Aorta (tissue), 5 donors: ENCODE measurements at regions not wholly inside any gene's neighbourhood (a gene's known extent, or its start where the extent isn't known, plus 50 kb on each side); places are given as distances from the start of the nearest gene placed in this dataset.
"Not testable (repeated sequence)": the region's sequence is repeated elsewhere in the genome, so short reads cannot be mapped to it uniquely, and the experiment has no call there.

Source experiments
- ATAC-seq: fragments of 200-7000 bp; cut with Tn5 transposase; one replicate; pipeline ENCODE4 v1.9.1; 2022; ENCODE audit warnings: moderate library complexity; ENCODE audit not compliant: low FRiP score
- DNase-seq, 2 donors: peaks; one replicate each; pipeline ENCODE4 v3.0.0-alpha.2; 2020
- H3K27ac ChIP-seq, 2 donors: one replicate each; pipeline ENCODE4 v1.5.1; 2013; ENCODE audit warnings: low read length in 2 of 2, mild to moderate bottlenecking in 2 of 2, moderate library complexity in 2 of 2, control low read depth in 1 of 2, inconsistent platforms in 1 of 2, low read depth in 1 of 2
- H3K27me3 ChIP-seq, 2 donors: one replicate each; pipeline ENCODE4 v1.6.1; 2013; ENCODE audit warnings: control low read depth in 1 of 2, low read length in 1 of 2, mild to moderate bottlenecking in 1 of 2, moderate library complexity in 1 of 2; ENCODE audit not compliant: insufficient read depth in 2 of 2, control insufficient read depth in 1 of 2
- H3K36me3 ChIP-seq, 2 donors: one replicate each; pipeline ENCODE4 v1.6.1; 2013; ENCODE audit warnings: control low read depth in 1 of 2, low read length in 1 of 2, mild to moderate bottlenecking in 1 of 2; ENCODE audit not compliant: insufficient read depth in 2 of 2, control insufficient read depth in 1 of 2
- H3K4me1 ChIP-seq, 2 donors: one replicate each; pipeline ENCODE4 v1.6.1; 2013; ENCODE audit warnings: low read length in 2 of 2, control low read depth in 1 of 2, mild to moderate bottlenecking in 1 of 2, moderate library complexity in 1 of 2; ENCODE audit not compliant: insufficient read depth in 2 of 2, control insufficient read depth in 1 of 2
- H3K4me3 ChIP-seq, 2 donors: one replicate each; pipeline ENCODE4 v1.5.1; 2013; ENCODE audit warnings: low read length in 2 of 2, control low read depth in 1 of 2, mild to moderate bottlenecking in 1 of 2
- H3K9me3 ChIP-seq: one replicate; pipeline ENCODE4 v1.6.1; 2013; ENCODE audit warnings: mild to moderate bottlenecking, low read length; ENCODE audit not compliant: control insufficient read depth
- WGBS, 2 donors: extraction: QIAGEN DNeasy Blood & Tissue Kit; methylation state at CpG; one replicate each; pipeline ENCODE4 v1.1.7; 2013; 5-methylcytosine and 5-hydroxymethylcytosine counted together
- intact Hi-C, 2 donors: fragments of 100-400 bp; cut with DNase I; formaldehyde crosslinking; loops; one replicate each; pipeline versions ENCODE4 v1.14.2 to v1.15.0; 2022
- donor health status: healthy with polysubstance abuse.
- donor health status: Bipolar disorder and iron deficiency.
- donor health status: DM: no; HTN: no; CAD: no.
- donor health status: DM: no; HTN: no; CAD: no.
- donor health status: DM: yes; HTN: yes; CAD: no.

DNA sequence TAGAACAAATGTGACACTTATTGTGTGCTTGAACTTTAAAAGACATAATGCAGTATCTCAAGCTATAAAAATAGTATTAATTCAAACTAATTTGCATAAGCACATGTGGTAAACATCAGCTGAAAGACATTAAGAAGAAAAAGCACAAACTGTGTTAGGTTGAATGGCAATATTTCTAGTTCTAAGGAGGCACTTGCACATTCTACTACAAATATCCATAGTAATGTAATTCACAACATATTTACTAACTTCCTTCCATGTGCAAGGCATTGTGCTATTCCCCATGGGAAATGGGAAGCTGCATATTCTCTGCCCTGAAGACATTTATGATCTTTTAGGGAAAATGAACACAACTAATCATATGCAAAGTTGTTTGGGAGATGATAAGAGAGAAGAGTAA, 80.2 kb upstream of the SLC13A1 start:
- ATAC-seq (no peak), DNase-seq (no peak)
- H3K9me3 ChIP-seq, result no peaks in the 10 kb centered on the region
- no peaks in the 10 kb centered on the region for H3K27me3 ChIP-seq
- no peaks in the 10 kb centered on the region for H3K36me3 ChIP-seq
- intact Hi-C loops, result no loop called here
- H3K27ac ChIP-seq, result no peak overlapping the region
- H3K4me3 ChIP-seq, result no peak overlapping the region
- no peaks in the 10 kb centered on the region for H3K4me1 ChIP-seq

- 88 to 92% methylated on average over 2 of the region's 2 CpGs for WGBS, 2 donors
Observed at GRCh38 chr7:123275036-123275753, 75.4 kb upstream of the SLC13A1 start.

DNA sequence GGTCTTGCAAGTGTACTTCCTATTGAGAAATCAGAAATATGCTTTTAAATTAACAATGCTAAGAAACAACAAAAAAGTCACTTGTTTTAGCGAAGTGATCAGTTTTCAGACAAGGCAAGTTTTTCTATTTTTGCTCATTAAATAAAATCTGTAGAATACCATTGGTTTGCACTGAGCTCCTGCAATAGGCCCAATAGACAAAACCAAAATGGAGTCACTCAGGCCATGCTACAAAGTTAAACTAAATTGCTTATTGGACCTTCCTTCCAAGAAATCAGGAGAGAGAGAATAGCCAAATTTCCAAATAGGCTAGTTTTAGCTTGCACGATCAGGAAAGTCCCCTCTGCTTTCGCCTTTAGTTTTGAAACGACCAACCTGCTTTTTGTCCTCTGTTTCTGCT, 73.4 kb upstream of the SLC13A1 start:
- ATAC-seq, result no peak
- H3K27me3 ChIP-seq, result peaks cover 0 to 1% of the 10 kb centered on the region in 2 donors
- DNase-seq, result no peak
- no peaks in the 10 kb centered on the region for H3K9me3 ChIP-seq
- intact Hi-C loops, result no loop called here
- 95% methylated on average over 4 of the region's 4 CpGs for WGBS, 2 donors
- no peaks in the 10 kb centered on the region for H3K36me3 ChIP-seq
- no peak overlapping the region for H3K4me3 ChIP-seq
- H3K27ac ChIP-seq, result no peak overlapping the region
- no peaks in the 10 kb centered on the region for H3K4me1 ChIP-seq

More at GRCh38 chr7:123275036-123275753, 75.4 kb upstream of the SLC13A1 start:
- Histone ChIP-seq H3K4me1 (no peaks in the 10 kb centered on the region), H3K36me3 (no peaks in the 10 kb centered on the region), H3K27me3 (peaks cover 0 to 1% of the 10 kb centered on the region in 2 donors), H3K4me3 (no peak overlapping the region), H3K27ac (no peak overlapping the region), H3K9me3 (no peaks in the 10 kb centered on the region)
- no peak for ATAC-seq
- DNase-seq, result no peak
- intact Hi-C loops, result no loop called here

DNA sequence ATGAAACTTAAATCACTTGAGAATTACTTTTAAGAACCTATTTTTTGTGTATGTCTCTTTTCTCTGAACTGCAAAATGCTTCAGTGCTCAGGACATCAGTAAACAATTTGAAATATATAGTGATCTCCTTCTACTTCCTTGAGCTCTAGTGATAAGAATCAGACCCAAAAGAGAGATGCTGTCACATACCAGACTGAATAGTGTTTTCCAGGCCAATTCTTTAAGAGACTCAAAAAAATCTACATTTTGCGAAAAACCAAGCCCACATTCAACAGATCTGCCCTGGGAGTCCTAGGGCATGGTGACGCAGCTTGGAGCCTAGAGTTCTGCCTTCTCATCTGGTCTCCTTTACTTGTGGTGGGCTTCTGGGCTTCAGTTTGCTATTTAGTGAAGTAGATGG, 72.1 kb upstream of the SLC13A1 start:
- H3K36me3 ChIP-seq, result no peaks in the 10 kb centered on the region
- H3K4me3 ChIP-seq, result no peak overlapping the region
- ATAC-seq (no peak), DNase-seq (no peak)
- 89 to 94% methylated on average over 2 of the region's 2 CpGs for whole genome bisulfite sequencing, 2 donors
- no peaks in the 10 kb centered on the region for H3K4me1 ChIP-seq
- peaks cover 0 to 1% of the 10 kb centered on the region in 2 donors for H3K27me3 ChIP-seq
- H3K9me3 ChIP-seq, result no peaks in the 10 kb centered on the region
- intact Hi-C loops, result no loop called here
- no peak overlapping the region for H3K27ac ChIP-seq

- WGBS, 2 donors, result 68 to 70% methylated on average over 3 of the region's 3 CpGs
Observed at GRCh38 chr7:123271231-123271630, 71.5 kb upstream of the SLC13A1 start.

DNA sequence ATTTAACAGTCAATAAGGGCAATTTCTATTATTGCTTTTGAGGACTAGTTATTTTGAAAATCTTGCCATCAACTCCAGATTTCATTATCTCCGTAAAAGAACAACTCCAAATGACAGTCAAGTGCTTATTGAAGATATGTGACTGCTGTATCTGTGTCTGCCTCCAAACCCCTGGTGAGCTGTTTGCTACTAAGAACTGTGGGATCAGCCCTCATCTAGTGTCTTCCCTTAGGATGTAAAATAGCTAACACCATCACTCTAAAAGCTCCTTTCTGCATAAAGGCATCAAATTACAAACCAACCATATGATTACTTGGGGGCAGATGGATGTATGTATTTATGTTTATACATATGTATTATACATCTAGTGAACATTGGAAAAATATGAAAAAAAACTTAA, 70.8 kb upstream of the SLC13A1 start:
- Histone ChIP-seq H3K36me3 (no peaks in the 10 kb centered on the region), H3K27ac (no peak overlapping the region), H3K27me3 (peaks cover 0 to 1% of the 10 kb centered on the region in 2 donors), H3K4me3 (no peak overlapping the region), H3K9me3 (no peaks in the 10 kb centered on the region), H3K4me1 (no peaks in the 10 kb centered on the region)
- no peak for DNase-seq
- intact Hi-C loops, result no loop called here
- WGBS, 2 donors, result 52 to 65% methylated on average over 1 of the region's 1 CpG
- ATAC-seq, result no peak

More at GRCh38 chr7:123271231-123271630, 71.5 kb upstream of the SLC13A1 start:
- Histone ChIP-seq H3K4me1 (no peaks in the 10 kb centered on the region), H3K4me3 (no peak overlapping the region), H3K36me3 (no peaks in the 10 kb centered on the region), H3K9me3 (no peaks in the 10 kb centered on the region), H3K27me3 (peaks cover 0 to 1% of the 10 kb centered on the region in 2 donors), H3K27ac (no peak overlapping the region)
- DNase-seq (no peak), ATAC-seq (no peak)
- intact Hi-C loops, result no loop called here

DNA sequence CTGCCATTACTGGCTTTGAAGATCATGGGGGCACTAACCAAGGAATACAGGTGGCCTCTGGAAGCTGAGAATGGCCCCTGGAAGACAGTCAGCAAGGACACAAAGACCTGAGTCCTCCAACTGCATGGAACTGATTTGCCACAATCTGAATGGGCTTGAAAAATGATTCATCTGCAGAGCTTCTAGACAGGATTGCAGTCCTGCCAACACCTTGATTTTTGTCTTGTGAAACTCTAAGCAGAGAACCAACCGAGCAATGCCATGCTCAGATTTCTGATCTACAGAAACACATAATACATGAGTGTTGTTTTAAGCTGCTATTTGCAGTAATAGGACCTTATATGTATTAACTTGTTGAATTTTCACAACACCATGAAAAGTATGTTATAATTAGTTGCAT, 66.1 kb upstream of the SLC13A1 start:
- ATAC-seq, result no peak
- no peaks in the 10 kb centered on the region for H3K4me1 ChIP-seq
- H3K27me3 ChIP-seq, result no peaks in the 10 kb centered on the region
- no peaks in the 10 kb centered on the region for H3K36me3 ChIP-seq
- DNase-seq, result no peak
- no peak overlapping the region for H3K27ac ChIP-seq
- peaks cover 1% of the 10 kb centered on the region for H3K9me3 ChIP-seq
- no peak overlapping the region for H3K4me3 ChIP-seq
- WGBS, 2 donors, result 81 to 82% methylated on average over 1 of the region's 1 CpG
- intact Hi-C loops, result no loop called here

DNA sequence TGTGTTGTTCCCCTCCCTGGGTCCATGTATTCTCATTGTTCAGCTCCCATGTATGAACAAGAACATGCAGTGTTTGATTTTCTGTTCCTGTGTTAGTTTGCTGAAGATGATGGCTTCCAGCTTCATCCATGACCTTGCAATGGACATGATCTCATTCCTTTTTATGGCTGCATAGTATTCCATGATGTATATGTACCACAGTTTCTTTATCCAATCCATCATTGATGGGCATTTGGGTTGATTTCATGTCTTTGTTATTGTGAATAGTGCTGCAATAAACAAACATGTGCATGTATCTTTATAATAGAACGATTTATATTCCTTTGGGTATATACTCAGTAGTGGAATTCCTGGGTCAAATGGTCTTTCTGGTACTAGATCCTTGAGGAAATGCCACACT, 65.1 kb upstream of the SLC13A1 start:
- WGBS, 2 donors, result 80 to 85% methylated on average over 1 of the region's 1 CpG
- DNase-seq, H3K27ac ChIP-seq, H3K4me3 ChIP-seq, ATAC-seq, H3K27me3 ChIP-seq, intact Hi-C loops, H3K9me3 ChIP-seq, H3K4me1 ChIP-seq, H3K36me3 ChIP-seq: not testable (repeated sequence)

- no peak for ATAC-seq
- intact Hi-C loops, result no loop called here
- 68 to 78% methylated on average over 1 of the region's 1 CpG for WGBS, 2 donors
Observed at GRCh38 chr7:123260428-123260960, 60.7 kb upstream of the SLC13A1 start.

More at GRCh38 chr7:123260428-123260960, 60.7 kb upstream of the SLC13A1 start:
- Histone ChIP-seq H3K27ac (no peak overlapping the region), H3K4me1 (no peaks in the 10 kb centered on the region), H3K36me3 (no peaks in the 10 kb centered on the region), H3K9me3 (peaks cover 1% of the 10 kb centered on the region), H3K4me3 (no peak overlapping the region), H3K27me3 (no peaks in the 10 kb centered on the region)
- no peak for DNase-seq
